Tibial artery (tissue), 4 donors: ENCODE measurements at regions not wholly inside any gene's neighbourhood (a gene's known extent, or its start where the extent isn't known, plus 50 kb on each side); places are given as distances from the start of the nearest gene placed in this dataset.

Experiments
- DNase-seq, 2 donors: peaks; one replicate each; pipeline ENCODE4 v3.0.0-alpha.2; 2019
- H3K27ac ChIP-seq, 2 donors: fragments of 200-600 bp; sonication (generic) in 1 of 2; 1 replicate in 1 of 2; 2 replicates in 1 of 2; pipeline ENCODE4 v1.5.1; 2018 to 2019; ENCODE audit warnings: mild to moderate bottlenecking in 1 of 2
- H3K27me3 ChIP-seq, 2 donors: fragments of 200-600 bp; sonication (generic) in 1 of 2; one replicate each; pipeline versions ENCODE4 v1.5.1 to v1.6.0; 2016 to 2019
- H3K36me3 ChIP-seq, 3 donors: fragments of 200-600 bp; sonication (generic) in 2 of 3; one replicate each; pipeline ENCODE4 v1.5.1; 2016 to 2019; ENCODE audit warnings: mild to moderate bottlenecking in 2 of 3
- H3K4me1 ChIP-seq, 4 donors: fragments of 200-600 bp; sonication (generic) in 2 of 4; 1 replicate in 3 of 4; 2 replicates in 1 of 4; pipeline ENCODE4 v1.5.1; 2016 to 2019
- H3K4me3 ChIP-seq, 2 donors: fragments of 200-600 bp; sonication (generic) in 1 of 2; 1 replicate in 1 of 2; 2 replicates in 1 of 2; pipeline ENCODE4 v1.5.1; 2018 to 2019; ENCODE audit warnings: mild to moderate bottlenecking in 2 of 2
- H3K9me3 ChIP-seq, 3 donors: fragments of 200-600 bp; sonication (generic) in 1 of 3; one replicate each; pipeline ENCODE4 v1.5.1; 2016 to 2019
- intact Hi-C: fragments of 100-400 bp; cut with DNase I; formaldehyde crosslinking; loops from one replicate; pipeline ENCODE4 v1.15.0; 2023; ENCODE audit warnings: low total_unique reads
- TF ChIP-seq, protein P1 (sequence below), 2 experiments: fragments of 200-600 bp in 1 of 2; fragments of 450-650 bp in 1 of 2; IDR thresholded peaks; one replicate each; pipeline ENCODE4 v1.5.1; 2017 to 2019; ENCODE audit warnings: antibody characterized with exemption in 2 of 2, mild to moderate bottlenecking in 1 of 2, moderate library complexity in 1 of 2

DNA sequence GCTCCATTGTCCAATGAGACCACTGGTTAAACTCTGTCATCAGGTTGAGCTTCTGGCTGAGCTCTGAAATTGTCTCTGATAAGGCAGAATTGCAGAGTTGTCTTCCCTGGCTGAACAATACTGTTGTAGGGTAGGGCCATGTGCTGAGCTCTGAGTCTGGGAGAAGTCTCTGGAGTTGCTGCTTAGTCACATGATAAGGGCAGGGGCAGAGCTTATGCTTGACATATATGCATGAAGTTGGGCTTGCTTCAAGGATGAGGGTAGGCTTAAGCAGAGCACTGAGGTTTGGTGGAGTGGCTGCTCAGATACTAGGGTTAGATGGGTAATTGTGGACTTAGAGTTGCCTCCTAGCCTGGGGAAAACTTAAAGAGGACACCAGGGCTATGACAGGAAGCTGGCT, 946.3 kb upstream of the MIR17HG start:
- Histone ChIP-seq H3K36me3 (no peaks in the 10 kb centered on the region), H3K27me3 (no peaks in the 10 kb centered on the region), H3K4me1 (no peaks in the 10 kb centered on the region), H3K4me3 (no peak overlapping the region), H3K27ac (no peak overlapping the region), H3K9me3 (peaks cover 0 to 3% (median 0%) of the 10 kb centered on the region in 3 donors)
- DNase-seq = no peak
- intact Hi-C loops = no loop called here
- TF ChIP-seq, protein P1, sequence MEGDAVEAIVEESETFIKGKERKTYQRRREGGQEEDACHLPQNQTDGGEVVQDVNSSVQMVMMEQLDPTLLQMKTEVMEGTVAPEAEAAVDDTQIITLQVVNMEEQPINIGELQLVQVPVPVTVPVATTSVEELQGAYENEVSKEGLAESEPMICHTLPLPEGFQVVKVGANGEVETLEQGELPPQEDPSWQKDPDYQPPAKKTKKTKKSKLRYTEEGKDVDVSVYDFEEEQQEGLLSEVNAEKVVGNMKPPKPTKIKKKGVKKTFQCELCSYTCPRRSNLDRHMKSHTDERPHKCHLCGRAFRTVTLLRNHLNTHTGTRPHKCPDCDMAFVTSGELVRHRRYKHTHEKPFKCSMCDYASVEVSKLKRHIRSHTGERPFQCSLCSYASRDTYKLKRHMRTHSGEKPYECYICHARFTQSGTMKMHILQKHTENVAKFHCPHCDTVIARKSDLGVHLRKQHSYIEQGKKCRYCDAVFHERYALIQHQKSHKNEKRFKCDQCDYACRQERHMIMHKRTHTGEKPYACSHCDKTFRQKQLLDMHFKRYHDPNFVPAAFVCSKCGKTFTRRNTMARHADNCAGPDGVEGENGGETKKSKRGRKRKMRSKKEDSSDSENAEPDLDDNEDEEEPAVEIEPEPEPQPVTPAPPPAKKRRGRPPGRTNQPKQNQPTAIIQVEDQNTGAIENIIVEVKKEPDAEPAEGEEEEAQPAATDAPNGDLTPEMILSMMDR (IDR thresholded peaks at IDR 0.05) = no peak

GRCh38 chr13:90402102-90402501, 945.4 kb upstream of the MIR17HG start:
- Histone ChIP-seq H3K36me3 (no peaks in the 10 kb centered on the region), H3K4me1 (no peaks in the 10 kb centered on the region), H3K27me3 (no peaks in the 10 kb centered on the region), H3K27ac (no peak overlapping the region), H3K9me3 (peaks cover 0 to 3% (median 0%) of the 10 kb centered on the region in 3 donors), H3K4me3 (no peak overlapping the region)
- intact Hi-C loops = no loop called here
- DNase-seq = no peak
- TF ChIP-seq, protein P1 (IDR thresholded peaks at IDR 0.05) = no peak

- Histone ChIP-seq H3K9me3 (peaks cover 0 to 3% (median 0%) of the 10 kb centered on the region in 3 donors), H3K27me3 (no peaks in the 10 kb centered on the region), H3K27ac (no peak overlapping the region), H3K4me1 (no peaks in the 10 kb centered on the region), H3K36me3 (no peaks in the 10 kb centered on the region), H3K4me3 (no peak overlapping the region)
- intact Hi-C loops = no loop called here
- no peak for DNase-seq
- TF ChIP-seq, protein P1 (IDR thresholded peaks at IDR 0.05) = no peak
Observed at GRCh38 chr13:90402613-90403012, 944.9 kb upstream of the MIR17HG start.

- intact Hi-C loops = no loop called here
- no peaks in the 10 kb centered on the region for H3K4me1 ChIP-seq
- H3K4me3 ChIP-seq = no peak overlapping the region
- H3K9me3 ChIP-seq = peaks cover 0 to 3% (median 0%) of the 10 kb centered on the region in 3 donors
- no peak for DNase-seq
- TF ChIP-seq, protein P1 (IDR thresholded peaks at IDR 0.05) = no peak
- H3K27ac ChIP-seq = no peak overlapping the region
- no peaks in the 10 kb centered on the region for H3K27me3 ChIP-seq
- H3K36me3 ChIP-seq = no peaks in the 10 kb centered on the region
Observed at GRCh38 chr13:90403330-90404082, 944.0 kb upstream of the MIR17HG start.

DNA sequence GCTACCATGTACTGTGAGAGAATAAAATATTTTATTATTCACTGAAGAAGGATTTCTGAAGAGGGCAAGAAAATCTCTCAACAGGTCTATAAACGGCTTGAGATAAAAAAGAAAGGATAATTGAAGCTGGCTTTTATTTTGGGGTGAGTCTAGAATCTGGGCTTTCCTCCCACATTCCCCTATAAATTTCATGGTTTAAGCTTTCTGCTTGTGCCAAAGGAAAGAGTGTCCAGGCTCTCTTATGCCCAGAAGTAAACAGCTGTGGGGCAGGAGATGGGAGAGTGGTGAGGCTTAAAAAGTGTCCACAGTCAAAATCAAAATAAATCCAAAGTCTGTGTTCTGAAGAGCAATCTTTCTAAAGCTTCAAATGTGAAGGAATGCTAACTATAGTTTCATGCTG, 942.2 kb upstream of the MIR17HG start:
- no peaks in the 10 kb centered on the region for H3K27me3 ChIP-seq
- no peak overlapping the region for H3K4me3 ChIP-seq
- H3K9me3 ChIP-seq = peaks cover 0 to 3% (median 0%) of the 10 kb centered on the region in 3 donors
- no peaks in the 10 kb centered on the region for H3K36me3 ChIP-seq
- no peaks in the 10 kb centered on the region for H3K4me1 ChIP-seq
- DNase-seq = no peak
- no peak overlapping the region for H3K27ac ChIP-seq
- TF ChIP-seq, protein P1 (IDR thresholded peaks at IDR 0.05) = no peak
- intact Hi-C loops = no loop called here
